T47D (cell line): ENCODE measurements at regions not wholly inside any gene's neighbourhood (a gene's known extent, or its start where the extent isn't known, plus 50 kb on each side); places are given as distances from the start of the nearest gene placed in this dataset.

Source experiments
- DNase-seq, 2 experiments: peaks; one replicate each; pipeline versions ENCODE4 v3.0.0 to v3.0.0-alpha.2; 2011 to 2012; ENCODE audit warnings: low read depth in 1 of 2, low spot score in 1 of 2
- JUND ChIP-seq: IDR thresholded peaks from 2 replicates; pipeline ENCODE4 v1.6.1; 2012; ENCODE audit warnings: low read depth
- in situ Hi-C: cut with HindIII; loops from 2 replicates; pipeline ENCODE4 v1.10.0; 2016; ENCODE audit warnings: low sequenced_read_pairs, low pct_unique_long_range_greater_than_20kb

- DNase-seq: no peak
- in situ Hi-C loops: no loop called here
- no peak for TF ChIP-seq JUND
Measured at GRCh38 chr4:123088501-123088900, 166.1 kb upstream of the NUDT6 start.

- in situ Hi-C loops: no loop called here
- no peak for TF ChIP-seq JUND
- DNase-seq: no peak
Measured at GRCh38 chr4:123090886-123091285, 168.5 kb upstream of the NUDT6 start.

- in situ Hi-C loops: no loop called here
- no peak for DNase-seq
- TF ChIP-seq JUND: no peak
Measured at GRCh38 chr4:123092586-123092985, 170.2 kb upstream of the NUDT6 start.

- DNase-seq: no peak
- no peak for TF ChIP-seq JUND
- in situ Hi-C loops: no loop called here
Measured at GRCh38 chr4:123093236-123093635, 170.8 kb upstream of the NUDT6 start.

GRCh38 chr4:123096038-123096437 lies 173.6 kb upstream of the NUDT6 start:
- in situ Hi-C loops: no loop called here
- no peak for DNase-seq
- no peak for TF ChIP-seq JUND

- no peak for TF ChIP-seq JUND
- in situ Hi-C loops: no loop called here
- DNase-seq: peak; percentile 38 to 49
Measured at GRCh38 chr4:123102897-123103471, 180.6 kb upstream of the NUDT6 start.

- in situ Hi-C loops: no loop called here
- DNase-seq: no peak
- TF ChIP-seq JUND: no peak
Measured at GRCh38 chr4:123104310-123105025, 182.1 kb upstream of the NUDT6 start.

- DNase-seq: no peak
- in situ Hi-C loops: no loop called here
- no peak for TF ChIP-seq JUND
Measured at GRCh38 chr4:123105026-123105420, 182.6 kb upstream of the NUDT6 start.

- no peak for TF ChIP-seq JUND
- in situ Hi-C loops: no loop called here
- DNase-seq: no peak
Measured at GRCh38 chr4:123106747-123107146, 184.3 kb upstream of the NUDT6 start.

GRCh38 chr4:123107444-123108252 lies 185.3 kb upstream of the NUDT6 start:
- DNase-seq: no peak
- TF ChIP-seq JUND: no peak
- in situ Hi-C loops: no loop called here

GRCh38 chr4:123109139-123109538 lies 186.7 kb upstream of the NUDT6 start:
- no peak for TF ChIP-seq JUND
- DNase-seq: no peak
- in situ Hi-C loops: no loop called here

- in situ Hi-C loops: no loop called here
- TF ChIP-seq JUND: no peak
Measured at GRCh38 chr4:123110147-123110546, 187.8 kb upstream of the NUDT6 start.

GRCh38 chr4:123110685-123111084 lies 188.3 kb upstream of the NUDT6 start:
- DNase-seq: no peak
- TF ChIP-seq JUND: no peak
- in situ Hi-C loops: no loop called here

More at GRCh38 chr4:123110147-123110546, 187.8 kb upstream of the NUDT6 start:
- no peak for DNase-seq

- in situ Hi-C loops: no loop called here
- DNase-seq: no peak
- TF ChIP-seq JUND: no peak
Measured at GRCh38 chr4:123113155-123113554, 190.8 kb upstream of the NUDT6 start.
